ENCODE measurements at regions not wholly inside any gene's neighbourhood (a gene's known extent, or its start where the extent isn't known, plus 50 kb on each side); places are given as distances from the start of the nearest gene placed in this dataset.

DNA sequence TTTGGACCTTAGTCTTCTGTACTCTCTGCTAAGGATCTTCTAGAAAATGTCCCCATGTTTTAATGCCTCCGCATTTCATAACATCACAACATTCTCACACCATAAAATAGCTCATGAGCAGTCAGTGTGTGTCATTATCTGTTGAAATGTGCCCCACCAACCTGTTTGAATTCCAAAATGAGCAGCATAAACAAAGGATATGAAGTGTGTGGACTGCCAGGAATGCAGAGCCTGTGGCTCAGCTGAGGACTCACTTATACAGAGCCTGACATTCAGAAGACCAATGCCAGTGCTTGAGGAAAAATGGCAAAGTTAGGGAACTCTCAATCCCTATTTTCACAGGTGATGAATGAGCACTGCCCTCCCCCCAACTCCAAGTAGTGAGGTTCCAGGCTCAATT lies 621.4 kb downstream of the POM121L12 start:
- no peaks in the 10 kb centered on the region for H3K36me3 ChIP-seq (ENCODE audit: insufficient read depth, insufficient read length, low read length)
- H3K4me3 ChIP-seq (ENCODE audit: insufficient read length, low read depth), result no peak overlapping the region
- TF ChIP-seq ZNF274 (IDR thresholded peaks at IDR 0.05; ENCODE audit: low read depth, low read length) (no peak), YY1 (IDR thresholded peaks at IDR 0.05; ENCODE audit: insufficient read depth, insufficient read length) (no peak), SUZ12 (IDR thresholded peaks at IDR 0.05; ENCODE audit: extremely low read depth, insufficient read depth, insufficient read length) (no peak)

DNA sequence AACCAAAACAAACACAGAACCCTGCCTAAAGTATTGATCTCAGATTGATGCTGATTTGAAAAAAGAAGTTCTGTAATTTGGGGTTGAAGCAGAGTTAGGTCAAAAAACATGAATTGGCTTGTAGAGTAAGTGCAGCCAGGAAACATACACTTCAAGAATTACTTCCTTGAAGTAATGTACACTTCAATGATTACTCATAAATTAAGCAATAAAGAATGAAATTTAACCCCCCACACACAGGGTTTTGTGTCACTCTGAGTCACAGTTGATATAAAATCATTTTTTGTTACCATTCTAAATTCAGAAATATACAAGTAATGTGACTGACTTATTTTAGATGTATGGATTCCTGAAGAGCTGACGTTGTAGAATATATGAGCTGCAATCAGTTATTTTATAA lies 622.2 kb downstream of the POM121L12 start:
- no peak for DNase-seq (ENCODE audit: low read depth, low spot score)
- Histone ChIP-seq H3K9ac (ENCODE audit: insufficient read length, low read depth) (no peak overlapping the region), H3K4me1 (ENCODE audit: insufficient read depth, insufficient read length) (no peaks in the 10 kb centered on the region), H3K4me3 (ENCODE audit: insufficient read length, low read depth) (no peak overlapping the region), H3K36me3 (ENCODE audit: insufficient read depth, insufficient read length, low read length) (no peaks in the 10 kb centered on the region), H3K27me3 (ENCODE audit: insufficient read depth, insufficient read length) (no peaks in the 10 kb centered on the region), H3K9me3 (ENCODE audit: insufficient read depth, low read length) (no peaks in the 10 kb centered on the region)
- TF ChIP-seq YY1 (IDR thresholded peaks at IDR 0.05; ENCODE audit: insufficient read depth, insufficient read length), result no peak
- no peak for TF ChIP-seq SUZ12 (IDR thresholded peaks at IDR 0.05; ENCODE audit: extremely low read depth, insufficient read depth, insufficient read length)
- no peak for TF ChIP-seq ZNF274 (IDR thresholded peaks at IDR 0.05; ENCODE audit: low read depth, low read length)

More for the DNA sequence above, 621.4 kb downstream of the POM121L12 start:
- no peak for DNase-seq (ENCODE audit: low read depth, low spot score)
- no peaks in the 10 kb centered on the region for H3K27me3 ChIP-seq (ENCODE audit: insufficient read depth, insufficient read length)
- H3K9ac ChIP-seq (ENCODE audit: insufficient read length, low read depth), result no peak overlapping the region
- no peaks in the 10 kb centered on the region for H3K9me3 ChIP-seq (ENCODE audit: insufficient read depth, low read length)
- H3K4me1 ChIP-seq (ENCODE audit: insufficient read depth, insufficient read length), result no peaks in the 10 kb centered on the region

DNA sequence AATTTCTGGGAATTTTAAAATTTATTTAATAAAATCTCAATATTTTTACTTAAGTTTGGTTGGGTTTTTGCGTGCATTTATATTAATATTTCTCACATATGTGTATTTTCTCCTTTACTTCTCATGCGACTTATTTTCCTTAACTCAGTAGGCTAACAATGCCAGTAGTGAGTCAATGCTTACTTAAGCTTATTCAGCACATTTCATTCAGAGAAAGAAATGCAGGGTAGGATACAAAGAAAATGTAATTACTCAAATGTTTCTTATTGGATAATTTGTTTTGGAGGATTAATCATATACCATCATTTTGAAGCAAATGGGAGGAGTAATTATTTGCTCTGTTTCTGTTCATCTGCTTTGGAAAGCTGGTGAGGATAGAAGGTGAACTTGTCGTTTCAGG lies 623.5 kb downstream of the POM121L12 start:
- Histone ChIP-seq H3K36me3 (ENCODE audit: insufficient read depth, insufficient read length, low read length) (no peaks in the 10 kb centered on the region), H3K4me3 (ENCODE audit: insufficient read length, low read depth) (no peak overlapping the region), H3K9ac (ENCODE audit: insufficient read length, low read depth) (no peak overlapping the region), H3K27me3 (ENCODE audit: insufficient read depth, insufficient read length) (no peaks in the 10 kb centered on the region), H3K9me3 (ENCODE audit: insufficient read depth, low read length) (no peaks in the 10 kb centered on the region), H3K4me1 (ENCODE audit: insufficient read depth, insufficient read length) (no peaks in the 10 kb centered on the region)
- no peak for DNase-seq (ENCODE audit: low read depth, low spot score)
- TF ChIP-seq ZNF274 (IDR thresholded peaks at IDR 0.05; ENCODE audit: low read depth, low read length) (no peak), SUZ12 (IDR thresholded peaks at IDR 0.05; ENCODE audit: extremely low read depth, insufficient read depth, insufficient read length) (no peak), YY1 (IDR thresholded peaks at IDR 0.05; ENCODE audit: insufficient read depth, insufficient read length) (no peak)

DNA sequence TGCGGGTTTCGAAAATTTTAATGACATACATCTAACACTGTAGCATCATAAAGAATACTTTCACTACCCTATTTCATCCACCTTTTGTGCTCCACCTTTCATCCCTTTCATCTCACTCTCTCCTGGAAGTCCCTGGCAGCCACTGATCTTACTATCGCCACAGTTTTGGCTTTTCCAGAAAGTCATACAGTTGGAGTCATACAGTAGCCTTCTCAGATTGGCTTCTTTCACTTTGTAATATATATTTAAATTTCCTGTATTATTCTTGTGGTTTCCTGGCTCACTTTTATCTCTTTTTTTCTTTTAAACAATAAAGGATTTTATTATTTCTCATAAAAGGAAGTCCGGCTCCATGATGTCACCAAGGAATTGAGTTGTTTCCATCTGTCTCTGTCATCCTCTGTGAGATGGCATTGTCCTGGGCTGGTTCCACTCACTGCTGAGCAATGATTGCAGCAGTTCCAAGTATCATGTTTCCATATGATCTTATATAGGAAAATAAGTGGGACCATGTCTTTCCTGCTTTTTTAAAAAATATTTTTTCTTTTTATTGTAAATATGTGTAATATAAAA lies 626.3 kb downstream of the POM121L12 start:
- H3K9ac ChIP-seq (ENCODE audit: insufficient read length, low read depth), result no peak overlapping the region

DNA sequence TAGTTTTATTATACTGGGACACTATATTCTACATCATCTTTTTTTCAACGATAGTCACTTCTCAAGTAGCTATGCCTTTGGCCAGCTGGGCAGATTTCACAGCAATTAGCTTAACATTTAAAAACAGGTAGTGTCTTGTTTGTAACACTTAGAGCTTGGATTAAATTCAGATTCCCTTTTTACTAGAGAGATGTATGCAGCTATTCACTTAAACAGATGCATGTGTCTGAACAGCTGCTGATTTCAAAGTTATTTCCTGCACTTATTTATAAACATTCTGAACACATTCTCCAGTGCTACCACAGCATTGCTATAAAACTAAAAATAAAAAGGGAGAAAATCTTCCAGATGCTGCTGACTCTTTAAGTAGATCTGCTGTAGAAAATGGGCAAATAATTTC lies 637.2 kb downstream of the POM121L12 start:
- Histone ChIP-seq H3K9ac (ENCODE audit: insufficient read length, low read depth) (no peak overlapping the region), H3K36me3 (ENCODE audit: insufficient read depth, insufficient read length, low read length) (no peaks in the 10 kb centered on the region), H3K27me3 (ENCODE audit: insufficient read depth, insufficient read length) (no peaks in the 10 kb centered on the region), H3K9me3 (ENCODE audit: insufficient read depth, low read length) (0 out of 2 replicates have a peak, but pooled peaks cover 7% of the 10 kb centered on the region), H3K4me3 (ENCODE audit: insufficient read length, low read depth) (no peak overlapping the region), H3K4me1 (ENCODE audit: insufficient read depth, insufficient read length) (no peaks in the 10 kb centered on the region)
- TF ChIP-seq SUZ12 (IDR thresholded peaks at IDR 0.05; ENCODE audit: extremely low read depth, insufficient read depth, insufficient read length), result no peak
- TF ChIP-seq YY1 (IDR thresholded peaks at IDR 0.05; ENCODE audit: insufficient read depth, insufficient read length), result no peak
- no peak for TF ChIP-seq ZNF274 (IDR thresholded peaks at IDR 0.05; ENCODE audit: low read depth, low read length)
- DNase-seq (ENCODE audit: low read depth, low spot score), result no peak

More for the DNA sequence above, 626.3 kb downstream of the POM121L12 start:
- H3K9me3 ChIP-seq (ENCODE audit: insufficient read depth, low read length), result no peaks in the 10 kb centered on the region
- H3K4me1 ChIP-seq (ENCODE audit: insufficient read depth, insufficient read length), result no peaks in the 10 kb centered on the region
- no peak for DNase-seq (ENCODE audit: low read depth, low spot score)
- no peaks in the 10 kb centered on the region for H3K27me3 ChIP-seq (ENCODE audit: insufficient read depth, insufficient read length)
- TF ChIP-seq SUZ12 (IDR thresholded peaks at IDR 0.05; ENCODE audit: extremely low read depth, insufficient read depth, insufficient read length), result no peak
- TF ChIP-seq YY1 (IDR thresholded peaks at IDR 0.05; ENCODE audit: insufficient read depth, insufficient read length), result no peak
- TF ChIP-seq ZNF274 (IDR thresholded peaks at IDR 0.05; ENCODE audit: low read depth, low read length), result no peak
- H3K36me3 ChIP-seq (ENCODE audit: insufficient read depth, insufficient read length, low read length), result no peaks in the 10 kb centered on the region
- H3K4me3 ChIP-seq (ENCODE audit: insufficient read length, low read depth), result no peak overlapping the region

DNA sequence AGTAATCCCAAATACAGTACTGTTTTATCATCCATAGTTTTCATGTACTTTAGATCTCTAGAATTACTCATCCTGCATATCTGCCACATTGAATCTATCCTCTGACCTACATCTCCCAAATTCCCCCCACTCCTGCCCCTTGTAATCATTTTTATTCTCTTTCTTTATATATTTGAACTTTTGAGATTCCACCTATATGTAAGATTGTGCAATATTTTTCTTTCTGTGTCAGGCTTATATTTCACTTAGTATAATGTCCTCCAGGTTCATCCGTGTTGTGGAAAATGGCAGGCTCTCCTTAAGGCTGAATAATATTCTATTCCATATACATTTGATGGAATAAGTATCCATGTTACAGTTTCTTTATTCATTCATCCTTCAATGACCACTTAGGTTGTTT lies 640.4 kb downstream of the POM121L12 start:
- no peaks in the 10 kb centered on the region for H3K36me3 ChIP-seq (ENCODE audit: insufficient read depth, insufficient read length, low read length)
- no peak for DNase-seq (ENCODE audit: low read depth, low spot score)
- no peak overlapping the region for H3K9ac ChIP-seq (ENCODE audit: insufficient read length, low read depth)
- H3K4me1 ChIP-seq (ENCODE audit: insufficient read depth, insufficient read length), result no peaks in the 10 kb centered on the region
- TF ChIP-seq ZNF274 (IDR thresholded peaks at IDR 0.05; ENCODE audit: low read depth, low read length) (no peak), SUZ12 (IDR thresholded peaks at IDR 0.05; ENCODE audit: extremely low read depth, insufficient read depth, insufficient read length) (no peak), YY1 (IDR thresholded peaks at IDR 0.05; ENCODE audit: insufficient read depth, insufficient read length) (no peak)
- no peaks in the 10 kb centered on the region for H3K9me3 ChIP-seq (ENCODE audit: insufficient read depth, low read length)
- H3K4me3 ChIP-seq (ENCODE audit: insufficient read length, low read depth), result no peak overlapping the region
- no peaks in the 10 kb centered on the region for H3K27me3 ChIP-seq (ENCODE audit: insufficient read depth, insufficient read length)

DNA sequence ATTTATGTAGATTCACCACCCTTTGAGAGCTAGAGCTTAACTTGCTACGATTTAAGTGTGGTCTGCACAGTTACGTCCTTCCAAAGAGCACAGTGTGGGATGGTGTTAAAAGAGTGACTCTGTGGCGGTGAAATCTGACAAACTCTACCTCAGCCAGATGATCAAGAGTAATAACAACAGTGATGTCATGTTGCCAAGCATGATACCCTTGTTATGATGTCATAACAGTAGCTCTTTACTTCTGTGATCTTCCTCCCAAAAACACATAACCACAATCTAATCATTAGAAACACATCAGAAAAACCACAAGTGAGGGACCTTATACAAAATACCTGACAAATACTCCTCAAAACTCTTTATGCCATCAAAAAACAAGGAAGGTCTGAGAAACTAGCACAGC lies 649.3 kb downstream of the POM121L12 start:
- Histone ChIP-seq H3K9me3 (ENCODE audit: insufficient read depth, low read length) (no peaks in the 10 kb centered on the region), H3K9ac (ENCODE audit: insufficient read length, low read depth) (no peak overlapping the region), H3K4me3 (ENCODE audit: insufficient read length, low read depth) (no peak overlapping the region), H3K36me3 (ENCODE audit: insufficient read depth, insufficient read length, low read length) (no peaks in the 10 kb centered on the region), H3K27me3 (ENCODE audit: insufficient read depth, insufficient read length) (no peaks in the 10 kb centered on the region), H3K4me1 (ENCODE audit: insufficient read depth, insufficient read length) (no peaks in the 10 kb centered on the region)
- no peak for DNase-seq (ENCODE audit: low read depth, low spot score)
- TF ChIP-seq SUZ12 (IDR thresholded peaks at IDR 0.05; ENCODE audit: extremely low read depth, insufficient read depth, insufficient read length) (no peak), ZNF274 (IDR thresholded peaks at IDR 0.05; ENCODE audit: low read depth, low read length) (no peak), YY1 (IDR thresholded peaks at IDR 0.05; ENCODE audit: insufficient read depth, insufficient read length) (no peak)

All from NT2/D1 (cell line).